HUES48 (cell line): ENCODE measurements at regions not wholly inside any gene's neighbourhood (a gene's known extent, or its start where the extent isn't known, plus 50 kb on each side); places are given as distances from the start of the nearest gene placed in this dataset.

Experiments used
- H3K27ac ChIP-seq: one replicate; pipeline ENCODE4 v1.7.0; 2013; ENCODE audit warnings: low read depth, low read length, inconsistent platforms
- H3K27me3 ChIP-seq: 2 replicates; pipeline ENCODE4 v1.6.1; 2013; ENCODE audit warnings: mild to moderate bottlenecking, low read length; ENCODE audit not compliant: control insufficient read depth, insufficient read depth
- H3K36me3 ChIP-seq: 2 replicates; pipeline ENCODE4 v1.6.1; 2013; ENCODE audit warnings: low read length; ENCODE audit not compliant: control insufficient read depth, insufficient read depth
- H3K4me1 ChIP-seq: 2 replicates; pipeline ENCODE4 v1.6.1; 2013; ENCODE audit warnings: mild to moderate bottlenecking, low read length; ENCODE audit not compliant: control insufficient read depth, insufficient read depth
- H3K4me3 ChIP-seq: 2 replicates; pipeline ENCODE4 v1.5.1; 2013; ENCODE audit warnings: mild to moderate bottlenecking, low read depth, low read length
- H3K9ac ChIP-seq: 2 replicates; pipeline ENCODE4 v1.6.1; 2013; ENCODE audit warnings: mild to moderate bottlenecking, low read depth, low read length, moderate library complexity
- H3K9me3 ChIP-seq: 2 replicates; pipeline ENCODE4 v1.6.1; 2013; ENCODE audit warnings: low read length; ENCODE audit not compliant: control insufficient read depth, insufficient read depth

DNA sequence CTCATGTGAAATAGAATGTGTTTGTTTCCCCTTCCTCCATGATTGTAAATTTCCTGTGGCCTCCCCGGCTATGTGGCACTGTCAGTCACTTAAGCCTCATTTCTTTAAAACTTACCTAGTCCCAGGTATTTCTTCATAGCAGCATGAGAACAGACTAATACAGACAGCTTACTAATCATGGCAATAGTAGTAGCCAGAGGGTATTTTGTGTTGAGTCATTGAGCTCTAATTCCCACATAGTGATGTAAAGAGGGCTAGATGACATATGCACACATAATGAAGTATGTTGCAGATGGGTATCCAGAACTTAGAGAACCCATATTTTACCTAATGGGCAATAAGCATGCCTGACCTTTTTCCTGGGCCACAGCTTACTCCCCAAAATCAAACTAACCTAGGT, 1197.2 kb downstream of the PCDH7 start:
- Histone ChIP-seq H3K4me1 (no peaks in the 10 kb centered on the region), H3K27ac (no peak overlapping the region), H3K36me3 (no peaks in the 10 kb centered on the region), H3K27me3 (no peaks in the 10 kb centered on the region), H3K9ac (no peak overlapping the region), H3K9me3 (peaks cover 9% of the 10 kb centered on the region; the same call in 1 of the 2 replicates), H3K4me3 (no peak overlapping the region)

DNA sequence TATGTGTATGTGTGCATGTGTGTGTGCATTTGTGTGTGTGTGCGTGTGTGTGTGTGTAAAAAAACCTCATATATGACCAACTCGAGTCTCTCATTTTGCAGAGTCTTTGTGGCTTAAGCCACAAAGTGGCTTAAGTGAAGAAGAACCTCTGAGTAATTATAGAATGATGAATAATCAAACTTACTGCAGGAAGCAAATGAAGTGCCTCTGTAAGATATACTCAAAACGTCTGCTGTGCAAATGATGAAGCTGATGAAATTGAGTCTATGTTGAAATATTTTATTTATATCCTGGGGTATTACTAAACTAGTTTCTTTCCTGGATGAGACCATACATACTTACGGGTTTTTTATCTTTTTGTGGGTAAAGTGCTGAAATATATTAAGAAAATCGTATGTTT, 1198.7 kb downstream of the PCDH7 start:
- Histone ChIP-seq H3K9ac (no peak overlapping the region), H3K9me3 (peaks cover 9% of the 10 kb centered on the region; the same call in 1 of the 2 replicates), H3K4me3 (no peak overlapping the region)

DNA sequence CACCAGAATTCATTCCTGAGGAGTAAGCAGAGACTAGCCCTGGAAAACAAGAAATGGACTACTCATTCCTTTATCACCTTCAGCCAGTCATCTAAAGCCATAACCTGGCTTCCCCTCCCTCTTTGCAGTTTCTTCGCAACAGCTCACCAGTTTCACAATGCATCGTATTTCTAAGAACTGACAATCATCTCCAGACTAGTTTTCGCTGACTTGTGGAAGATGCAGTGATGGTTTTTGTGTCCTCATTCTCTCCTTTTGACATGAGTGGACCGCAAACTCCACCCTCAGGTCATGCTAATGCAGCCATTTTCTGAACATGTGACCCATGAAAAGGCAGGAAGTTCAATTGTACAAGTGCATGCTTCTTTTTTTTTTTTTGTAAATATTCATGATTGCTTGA, 1203.5 kb downstream of the PCDH7 start:
- Histone ChIP-seq H3K9ac (no peak overlapping the region), H3K9me3 (no peaks in the 10 kb centered on the region), H3K27ac (no peak overlapping the region), H3K4me1 (no peaks in the 10 kb centered on the region), H3K4me3 (no peak overlapping the region), H3K27me3 (no peaks in the 10 kb centered on the region), H3K36me3 (no peaks in the 10 kb centered on the region)

More for the DNA sequence above, 1198.7 kb downstream of the PCDH7 start:
- Histone ChIP-seq H3K4me1 (no peaks in the 10 kb centered on the region), H3K27ac (no peak overlapping the region), H3K36me3 (no peaks in the 10 kb centered on the region), H3K27me3 (no peaks in the 10 kb centered on the region)

DNA sequence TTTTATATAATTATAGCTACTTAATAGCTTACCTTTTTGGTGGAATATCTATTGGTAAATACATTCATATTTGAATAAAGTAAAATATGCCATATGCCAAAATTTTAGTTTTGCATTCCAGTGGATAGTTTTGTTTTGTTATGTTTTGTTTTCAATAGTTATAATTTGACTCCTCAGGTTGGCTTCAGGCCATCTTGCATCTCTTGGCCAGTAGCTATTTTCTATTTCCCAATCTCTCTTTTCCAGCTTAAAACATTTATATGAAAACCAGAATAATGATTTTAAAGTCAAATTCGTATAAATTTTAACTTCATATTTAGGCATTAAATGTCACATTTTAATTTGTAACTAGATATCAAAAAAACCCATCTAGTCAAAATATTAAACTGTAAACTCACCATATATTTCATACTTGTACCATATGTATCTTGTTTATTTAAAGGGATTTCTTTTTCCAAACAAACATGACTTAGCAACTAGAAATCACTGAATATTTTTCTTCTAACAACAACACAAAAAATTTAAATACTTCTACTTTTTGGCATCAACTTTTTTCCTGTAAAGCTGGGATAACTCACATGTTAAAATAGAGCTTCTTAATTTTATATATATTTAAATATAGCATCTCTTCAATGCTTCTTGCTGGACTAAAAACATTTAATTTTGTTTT, 1209.6 kb downstream of the PCDH7 start:
- Histone ChIP-seq H3K4me1 (no peaks in the 10 kb centered on the region), H3K9me3 (no peaks in the 10 kb centered on the region), H3K4me3 (no peak overlapping the region), H3K27ac (no peak overlapping the region), H3K9ac (no peak overlapping the region), H3K36me3 (no peaks in the 10 kb centered on the region), H3K27me3 (no peaks in the 10 kb centered on the region)

DNA sequence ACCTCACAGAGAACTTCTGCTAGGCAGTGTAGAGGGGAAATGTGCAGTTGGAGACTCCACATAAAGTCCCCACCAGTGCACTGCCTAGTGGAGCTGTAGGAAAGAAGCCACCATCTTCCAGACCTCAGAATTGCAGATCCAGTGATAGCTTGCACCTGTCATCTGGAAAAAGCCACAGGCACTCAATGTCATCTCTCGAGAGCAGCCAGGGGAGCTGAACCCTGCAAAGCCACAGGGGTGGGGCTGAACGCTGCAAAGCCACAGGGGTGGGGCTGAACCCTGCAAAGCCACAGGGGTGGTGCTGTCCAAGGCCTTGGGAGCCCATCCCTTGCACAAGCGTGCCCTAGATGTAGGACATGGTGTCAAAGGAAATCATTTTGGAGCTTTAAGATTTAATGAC, 1226.3 kb downstream of the PCDH7 start:
- no peaks in the 10 kb centered on the region for H3K27me3 ChIP-seq
- H3K27ac ChIP-seq, result no peak overlapping the region
- no peaks in the 10 kb centered on the region for H3K4me1 ChIP-seq
- no peak overlapping the region for H3K4me3 ChIP-seq
- H3K9ac ChIP-seq, result no peak overlapping the region
- no peaks in the 10 kb centered on the region for H3K36me3 ChIP-seq
- no peaks in the 10 kb centered on the region for H3K9me3 ChIP-seq

DNA sequence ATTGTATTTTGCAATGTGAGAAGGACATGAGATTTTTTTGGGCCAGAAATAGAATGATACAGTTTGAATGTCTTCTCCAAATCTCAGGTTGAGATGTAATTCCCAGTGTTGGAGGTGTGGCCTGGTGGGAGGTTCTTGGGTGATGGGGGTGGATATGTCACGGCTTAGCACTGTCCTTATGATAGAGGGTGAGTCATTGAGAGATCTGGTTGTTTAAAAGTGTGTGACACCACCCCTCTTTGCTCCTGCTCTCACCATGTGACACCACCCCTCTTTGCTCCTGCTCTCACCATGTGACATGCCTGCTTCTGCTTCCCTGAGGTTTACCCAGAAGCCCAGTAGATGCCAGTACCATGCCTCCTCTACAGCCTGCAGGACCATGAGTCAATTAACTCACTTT, 1226.9 kb downstream of the PCDH7 start:
- Histone ChIP-seq H3K27me3 (no peaks in the 10 kb centered on the region), H3K27ac (no peak overlapping the region), H3K4me1 (no peaks in the 10 kb centered on the region), H3K4me3 (no peak overlapping the region), H3K9me3 (no peaks in the 10 kb centered on the region), H3K36me3 (no peaks in the 10 kb centered on the region), H3K9ac (no peak overlapping the region)

DNA sequence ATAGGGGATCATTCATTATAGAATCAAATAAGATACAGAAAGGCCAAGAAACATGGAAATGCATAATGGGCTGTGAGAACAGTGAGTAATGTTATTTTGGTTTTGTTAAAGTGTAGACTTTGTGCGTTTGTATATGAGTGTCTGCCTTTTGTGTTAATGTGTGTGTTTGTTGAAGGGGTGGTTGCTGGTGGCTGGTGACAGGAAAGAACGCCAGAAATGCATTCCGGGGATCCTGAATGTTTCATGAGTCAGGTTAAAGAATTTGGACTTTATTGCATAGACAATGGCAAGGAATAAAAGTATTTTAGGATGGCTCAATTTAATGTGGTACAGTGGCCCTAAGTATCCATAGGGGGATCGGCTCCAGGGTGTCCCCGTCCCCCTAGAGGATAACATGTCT, 1228.9 kb downstream of the PCDH7 start:
- Histone ChIP-seq H3K4me3 (no peak overlapping the region), H3K4me1 (no peaks in the 10 kb centered on the region), H3K36me3 (no peaks in the 10 kb centered on the region), H3K27ac (no peak overlapping the region), H3K27me3 (no peaks in the 10 kb centered on the region), H3K9me3 (no peaks in the 10 kb centered on the region), H3K9ac (no peak overlapping the region)

DNA sequence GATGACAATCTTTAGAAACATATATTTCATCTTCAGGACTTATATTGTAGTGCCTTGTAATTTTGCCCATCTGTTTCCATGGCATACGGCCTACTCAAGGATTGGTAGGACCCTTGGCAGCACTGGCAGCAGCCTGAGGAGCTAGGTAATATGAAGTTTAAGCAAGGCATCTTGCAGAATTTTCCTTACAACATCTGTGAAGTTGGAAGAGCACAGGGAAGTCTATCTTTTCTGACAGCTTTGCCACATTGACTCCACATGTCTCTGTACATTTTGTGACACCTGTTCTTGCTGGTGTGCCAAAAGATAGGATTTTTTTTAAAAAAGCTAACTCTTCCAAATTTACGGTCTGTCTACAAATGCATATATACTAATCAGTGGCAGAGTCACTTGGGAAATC, 1235.2 kb downstream of the PCDH7 start:
- no peaks in the 10 kb centered on the region for H3K36me3 ChIP-seq
- H3K9ac ChIP-seq, result no peak overlapping the region
- H3K9me3 ChIP-seq, result no peaks in the 10 kb centered on the region
- H3K4me3 ChIP-seq, result no peak overlapping the region
- no peaks in the 10 kb centered on the region for H3K27me3 ChIP-seq
- no peaks in the 10 kb centered on the region for H3K4me1 ChIP-seq
- H3K27ac ChIP-seq, result no peak overlapping the region

DNA sequence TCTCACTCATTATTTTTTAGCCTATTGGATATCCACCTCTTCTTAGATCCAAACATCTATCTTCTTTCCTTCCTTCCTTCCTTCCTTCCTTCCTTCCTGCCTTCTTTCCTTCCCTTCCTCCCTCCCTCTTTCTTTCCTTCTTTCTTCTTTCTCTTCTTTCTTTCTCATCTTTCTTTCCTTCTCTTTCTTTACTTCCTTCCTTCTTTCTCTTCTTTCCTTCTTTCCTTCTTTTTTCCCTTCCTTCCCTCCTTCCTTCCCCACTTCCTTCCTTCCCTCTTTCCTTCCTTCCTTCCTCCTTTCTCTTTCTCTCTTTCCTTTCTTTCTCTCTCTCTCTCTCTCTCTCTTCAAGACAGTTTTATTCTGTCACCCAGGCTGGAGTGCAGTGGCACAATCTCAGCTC, 1239.8 kb downstream of the PCDH7 start:
- no peaks in the 10 kb centered on the region for H3K4me1 ChIP-seq
- no peak overlapping the region for H3K9ac ChIP-seq
- no peak overlapping the region for H3K4me3 ChIP-seq
- no peaks in the 10 kb centered on the region for H3K36me3 ChIP-seq
- H3K27me3 ChIP-seq, result no peaks in the 10 kb centered on the region
- no peak overlapping the region for H3K27ac ChIP-seq
- H3K9me3 ChIP-seq, result no peaks in the 10 kb centered on the region

DNA sequence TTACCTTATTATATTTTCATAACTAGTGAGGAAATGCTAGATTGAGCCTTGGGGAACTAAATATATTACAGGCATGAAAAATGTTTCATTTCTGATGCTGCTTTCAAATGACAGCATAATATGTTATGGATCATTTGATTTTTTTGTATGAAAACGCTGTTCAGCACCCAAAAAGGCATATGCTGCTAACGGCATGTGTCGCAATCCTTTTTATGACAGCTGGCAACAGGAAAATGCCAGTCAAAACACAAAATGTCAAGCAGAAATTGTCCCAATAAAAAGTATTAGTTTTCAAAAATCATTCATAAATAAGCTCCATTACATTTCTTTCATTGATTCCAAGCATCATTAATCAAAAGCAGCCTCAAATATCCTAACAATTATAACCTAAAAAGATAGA, 1244.5 kb downstream of the PCDH7 start:
- Histone ChIP-seq H3K4me3 (no peak overlapping the region), H3K27ac (no peak overlapping the region), H3K4me1 (no peaks in the 10 kb centered on the region), H3K36me3 (no peaks in the 10 kb centered on the region), H3K9me3 (no peaks in the 10 kb centered on the region), H3K9ac (no peak overlapping the region), H3K27me3 (no peaks in the 10 kb centered on the region)

DNA sequence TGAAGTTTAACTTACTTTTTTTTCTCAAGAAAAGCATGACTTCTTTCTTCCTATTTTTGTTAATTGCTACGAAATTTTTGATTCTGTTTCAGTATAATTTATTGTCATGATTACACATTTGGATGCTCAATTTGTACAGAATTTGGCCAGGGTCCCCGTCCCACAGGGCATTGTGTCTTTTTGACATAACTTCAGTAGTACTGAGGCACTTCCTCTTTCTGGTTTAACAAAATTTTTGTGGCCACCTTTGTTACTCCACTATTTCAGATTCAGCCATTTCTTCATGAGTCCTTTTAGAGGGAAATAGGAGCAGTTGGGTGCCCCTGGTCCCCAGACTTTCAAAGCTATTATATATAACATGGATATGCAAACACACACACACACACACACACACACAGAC, 1248.7 kb downstream of the PCDH7 start:
- no peaks in the 10 kb centered on the region for H3K27me3 ChIP-seq
- no peaks in the 10 kb centered on the region for H3K9me3 ChIP-seq
- H3K9ac ChIP-seq, result no peak overlapping the region
- no peaks in the 10 kb centered on the region for H3K4me1 ChIP-seq
- no peaks in the 10 kb centered on the region for H3K36me3 ChIP-seq
- no peak overlapping the region for H3K4me3 ChIP-seq
- H3K27ac ChIP-seq, result no peak overlapping the region
